ENCODE measurements at regions not wholly inside any gene's neighbourhood (a gene's known extent, or its start where the extent isn't known, plus 50 kb on each side); places are given as distances from the start of the nearest gene placed in this dataset.

GRCh38 chrX:120015145-120016067 is 62.1 kb downstream of the RHOXF2B start:
- TF ChIP-seq CTCF (IDR thresholded peaks at IDR 0.05) (no peak), POLR2A (IDR thresholded peaks at IDR 0.05) (no peak)

Data from suprapubic skin (tissue), 3 donors.